CD4-positive, alpha-beta T cell treated with Interleukin-2 at 100 ng/mL for 4 hours (primary cell): ENCODE measurements at regions not wholly inside any gene's neighbourhood (a gene's known extent, or its start where the extent isn't known, plus 50 kb on each side); places are given as distances from the start of the nearest gene placed in this dataset.
"Not testable (repeated sequence)": the region's sequence is repeated elsewhere in the genome, so short reads cannot be mapped to it uniquely, and the experiment has no call there.

Source experiments
- DNase-seq: peaks from one replicate; pipeline ENCODE4 v3.0.0-alpha.2; 2020; ENCODE audit warnings: low spot score

DNA sequence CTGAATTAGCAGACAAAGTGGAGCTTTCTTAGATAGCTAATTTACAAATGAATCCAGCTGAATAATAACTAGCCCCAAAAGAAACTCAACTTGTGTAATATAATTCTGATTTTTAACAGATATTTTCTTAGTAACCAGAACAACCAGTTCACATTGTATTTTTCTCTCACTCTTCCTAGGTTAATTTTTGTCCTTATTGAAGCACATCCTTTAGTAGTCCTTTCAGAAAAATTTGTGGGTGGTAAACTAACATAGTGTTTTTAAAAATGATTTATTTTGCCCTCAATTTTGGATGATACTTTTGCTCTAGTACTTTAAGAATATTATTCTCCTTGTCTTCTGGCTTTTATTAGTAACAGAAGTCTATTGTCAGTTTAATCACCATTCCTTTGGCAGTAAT, 190.6 kb upstream of the SLC39A10 start:
- no peak for DNase-seq

GRCh38 chr2:195461010-195461409, 196.0 kb upstream of the SLC39A10 start:
- DNase-seq, result no peak

GRCh38 chr2:195458936-195459335, 198.1 kb upstream of the SLC39A10 start:
- DNase-seq, result no peak

DNA sequence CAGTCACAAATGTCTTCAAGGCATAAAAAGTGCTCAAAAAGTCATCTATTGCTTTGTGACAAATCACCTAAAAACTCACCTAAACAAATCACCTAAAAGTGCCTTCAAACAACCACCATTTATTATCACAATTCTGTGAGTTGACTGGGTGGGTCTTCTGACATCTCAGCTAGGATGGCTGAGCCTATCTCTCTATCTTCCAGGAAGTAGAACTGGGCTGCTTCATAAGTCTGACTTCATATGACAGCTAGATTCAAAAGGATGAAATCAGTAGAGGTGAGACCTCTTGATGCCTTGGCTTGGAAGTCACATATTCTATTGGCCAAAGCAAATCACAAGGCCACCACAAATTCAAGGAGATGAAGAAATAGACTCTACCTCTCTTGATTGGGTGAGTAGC, 199.2 kb upstream of the SLC39A10 start:
- DNase-seq, result no peak

DNA sequence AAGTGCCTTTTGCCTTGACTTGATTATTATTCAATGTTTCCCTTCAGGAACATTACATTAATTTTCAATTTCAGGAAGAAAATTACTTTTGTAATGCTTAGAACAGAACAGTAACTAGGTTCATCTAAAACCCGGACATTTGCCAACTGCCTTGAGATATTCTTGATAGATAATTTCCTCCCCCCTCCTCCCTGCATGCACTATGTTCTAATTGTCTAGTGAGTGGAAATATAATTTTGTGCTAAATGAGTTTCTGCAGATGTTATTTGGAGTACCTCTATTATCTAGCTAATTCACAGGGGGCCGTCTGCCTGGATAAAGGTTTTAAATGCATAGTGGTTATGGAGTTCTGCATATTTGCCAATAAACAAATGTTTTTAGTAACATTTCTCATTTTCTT, 200.3 kb upstream of the SLC39A10 start:
- no peak for DNase-seq

DNA sequence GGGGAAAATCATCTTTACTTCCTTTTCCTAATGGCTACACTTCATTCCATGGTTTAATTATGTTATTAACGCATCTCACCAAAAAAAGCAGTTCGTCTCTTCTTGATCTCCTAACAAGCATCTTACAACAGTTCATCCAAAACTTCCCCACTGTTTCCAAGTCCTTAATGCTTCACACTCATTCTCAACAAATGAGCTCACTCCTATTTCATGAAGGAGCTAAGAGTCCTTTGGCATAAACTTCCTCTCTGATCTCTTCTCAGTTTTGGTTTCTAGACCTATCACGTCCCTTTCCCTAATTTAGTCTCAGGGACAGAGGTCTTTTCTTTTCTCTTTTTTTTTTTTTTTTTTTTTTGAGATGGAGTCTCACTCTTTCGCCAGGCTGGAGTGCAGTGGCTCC, 205.9 kb upstream of the SLC39A10 start:
- DNase-seq, result no peak

- DNase-seq, result no peak
These were observed 206.4 kb upstream of the SLC39A10 start for GRCh38 chr2:195450552-195451113.

DNA sequence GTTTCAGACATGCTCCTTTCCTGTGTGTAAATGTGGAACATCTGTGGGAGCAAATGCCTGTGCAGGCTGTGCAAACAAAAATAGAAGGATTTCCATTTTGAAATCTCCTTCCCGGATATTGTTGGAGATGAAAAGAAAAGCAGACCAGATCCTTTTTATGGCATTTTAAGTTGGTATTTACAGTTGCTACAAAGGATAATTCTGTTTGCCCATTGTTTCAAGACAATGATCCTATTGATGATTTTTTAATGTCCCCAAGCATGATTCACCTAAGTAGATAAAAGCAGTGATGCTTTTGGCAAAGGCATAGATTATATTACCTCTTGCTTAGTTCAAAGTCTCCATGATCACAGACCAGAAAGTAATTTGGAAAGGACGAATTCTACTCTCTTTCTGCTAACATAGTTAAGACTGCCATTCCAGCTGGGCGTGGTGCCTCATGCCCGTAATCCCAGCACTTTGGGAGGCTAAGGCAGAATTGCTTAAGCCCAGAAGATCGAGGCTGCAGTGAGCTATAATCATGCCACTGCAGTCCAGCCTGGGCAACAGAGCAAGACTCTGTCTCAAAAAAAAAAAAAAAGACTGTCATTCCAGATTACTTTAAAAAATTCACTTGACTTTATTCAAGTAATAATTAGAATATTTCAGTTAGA, 209.6 kb upstream of the SLC39A10 start:
- no peak for DNase-seq

DNA sequence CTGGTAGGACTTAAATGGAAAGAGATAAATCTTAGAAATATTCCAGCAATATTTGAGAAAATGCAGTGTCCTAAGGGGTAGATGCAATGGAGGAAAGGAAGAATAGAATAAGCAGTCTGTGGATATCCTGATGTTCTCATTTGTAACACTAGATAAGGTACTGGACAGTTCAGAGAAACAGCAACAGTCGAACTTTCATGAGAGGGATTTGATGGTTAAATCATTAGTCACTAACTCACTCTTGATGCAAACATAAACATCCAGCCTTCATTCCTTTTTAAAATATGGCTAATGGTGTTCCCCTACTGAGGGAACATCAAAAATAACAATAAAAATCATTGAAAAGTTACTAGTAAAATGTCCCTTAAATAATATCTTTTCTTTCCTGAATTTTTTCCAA, 211.4 kb upstream of the SLC39A10 start:
- DNase-seq, result no peak

GRCh38 chr2:195443926-195444325, 213.1 kb upstream of the SLC39A10 start:
- DNase-seq, result no peak

DNA sequence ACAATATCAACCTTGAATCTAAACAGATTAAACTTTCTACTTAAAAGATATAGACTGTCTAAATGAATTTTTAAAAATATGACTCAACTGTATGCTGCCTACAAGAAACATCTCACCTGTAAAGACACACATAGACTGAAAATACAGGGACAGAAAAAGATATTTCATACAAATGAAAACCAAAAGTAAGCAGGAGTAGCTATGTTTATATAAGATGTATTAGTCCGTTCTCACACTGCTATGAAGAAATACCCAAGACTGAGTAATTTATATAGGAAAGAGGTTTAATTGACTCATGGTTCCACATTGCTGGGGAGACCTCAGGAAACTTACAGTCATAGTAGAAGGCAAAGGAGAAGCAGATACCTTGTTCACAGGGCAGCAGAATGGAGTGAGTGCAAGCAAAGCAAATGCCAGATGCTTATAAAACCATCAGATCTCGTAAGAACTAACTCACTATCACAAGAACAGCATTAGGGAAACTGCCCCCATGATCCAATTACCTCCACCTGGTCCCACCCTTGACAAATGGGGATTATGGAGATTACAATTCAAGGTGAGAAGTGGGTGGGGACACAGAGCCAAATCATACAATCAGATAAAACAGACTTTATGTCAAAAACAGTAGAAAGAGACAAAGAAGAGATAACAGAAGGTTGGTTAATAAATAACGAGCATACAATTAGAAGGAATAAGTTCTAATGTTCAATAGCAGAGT, 214.4 kb upstream of the SLC39A10 start:
- DNase-seq, result no peak

DNA sequence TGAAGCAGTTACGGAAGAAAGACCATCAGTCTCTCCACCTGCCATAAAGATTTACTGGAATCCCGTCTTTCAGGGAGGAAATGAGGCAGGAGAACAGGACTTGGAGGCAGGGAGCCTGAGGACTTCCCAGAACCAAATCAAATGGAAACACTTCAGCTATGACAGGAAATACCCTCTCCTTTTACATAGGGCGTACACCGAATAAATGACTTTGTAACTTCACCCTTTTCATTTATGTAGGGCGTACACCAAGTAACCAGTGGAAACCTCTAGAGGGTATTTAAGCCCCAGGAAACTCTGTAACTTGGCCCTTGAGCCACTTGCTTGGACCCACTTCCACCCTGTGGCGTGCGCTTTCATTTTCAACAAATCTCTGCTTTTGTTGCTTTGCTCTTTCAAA, 218.3 kb upstream of the SLC39A10 start:
- no peak for DNase-seq

- no peak for DNase-seq
These were observed 219.5 kb upstream of the SLC39A10 start for GRCh38 chr2:195437521-195437920.

GRCh38 chr2:195434346-195434745, 222.7 kb upstream of the SLC39A10 start:
- DNase-seq, result no peak

GRCh38 chr2:195433729-195434128, 223.3 kb upstream of the SLC39A10 start:
- not testable (repeated sequence) for DNase-seq

GRCh38 chr2:195428673-195429072, 228.4 kb upstream of the SLC39A10 start:
- DNase-seq, result no peak

- no peak for DNase-seq
These were observed 231.7 kb upstream of the SLC39A10 start for GRCh38 chr2:195425328-195425727.

DNA sequence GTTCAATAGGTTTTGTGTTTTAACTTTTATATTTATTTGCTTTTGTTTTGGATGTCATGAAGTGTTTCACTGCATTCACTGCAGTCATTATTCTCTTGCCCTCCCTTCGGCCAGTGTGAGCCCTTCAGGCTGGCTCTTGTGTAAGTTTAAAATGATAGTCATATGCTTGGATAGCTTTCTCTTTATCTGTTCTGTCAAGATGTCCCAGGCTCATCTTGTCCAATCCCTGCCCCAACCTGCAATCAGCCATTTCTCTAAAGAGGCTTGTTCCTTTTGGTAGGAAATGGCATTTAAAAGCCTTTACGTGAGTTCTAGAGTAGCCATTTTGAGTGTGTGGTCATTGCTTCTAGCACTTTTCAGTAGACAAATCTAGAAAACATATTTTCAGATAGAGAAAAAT, 238.0 kb upstream of the SLC39A10 start:
- no peak for DNase-seq

DNA sequence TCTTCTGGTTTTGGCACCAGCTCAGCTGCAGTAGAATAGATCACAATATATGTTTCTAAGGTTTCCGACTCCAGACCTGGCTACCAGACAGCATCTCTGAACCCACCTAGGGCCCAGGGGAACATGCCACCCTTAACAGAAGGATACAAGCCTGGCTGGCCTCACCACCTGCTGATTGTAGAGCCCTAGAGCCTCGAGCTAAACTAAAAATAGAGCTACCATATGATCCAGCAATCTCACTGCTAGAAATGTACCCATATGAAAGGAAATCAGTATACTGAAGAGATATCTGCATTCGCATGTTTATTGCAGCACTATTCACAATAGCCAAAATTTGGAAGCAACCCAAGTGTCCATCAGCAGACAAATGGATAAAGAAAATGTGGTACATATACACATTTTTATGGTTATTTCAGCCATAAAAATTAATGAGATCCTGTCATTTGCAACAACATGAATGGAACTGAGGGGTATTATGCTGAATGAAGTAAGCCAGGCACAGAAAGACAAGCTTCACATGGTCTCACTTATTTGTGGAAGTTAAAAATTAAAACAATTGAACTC, 242.4 kb upstream of the SLC39A10 start:
- no peak for DNase-seq

DNA sequence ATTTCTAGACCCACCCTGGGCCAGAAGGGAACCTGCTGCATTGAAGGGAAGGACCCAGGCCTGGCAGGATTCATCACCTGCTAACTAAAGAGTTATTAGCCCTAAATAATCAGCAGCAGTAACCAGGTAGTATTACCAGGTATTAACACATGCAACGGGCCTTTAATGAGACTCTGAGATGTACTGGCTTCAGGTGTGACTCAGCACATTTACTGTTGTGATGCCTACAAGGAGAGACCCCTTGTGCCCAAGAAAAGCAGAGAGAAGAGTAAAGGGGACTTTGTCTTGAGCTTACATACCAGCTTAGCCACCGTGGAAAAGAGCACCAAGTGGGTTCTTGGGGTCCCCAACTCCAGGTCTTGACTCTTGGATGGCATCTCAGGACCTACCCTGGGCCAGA, 243.1 kb upstream of the SLC39A10 start:
- DNase-seq, result no peak

GRCh38 chr2:195413422-195413821, 243.6 kb upstream of the SLC39A10 start:
- no peak for DNase-seq

DNA sequence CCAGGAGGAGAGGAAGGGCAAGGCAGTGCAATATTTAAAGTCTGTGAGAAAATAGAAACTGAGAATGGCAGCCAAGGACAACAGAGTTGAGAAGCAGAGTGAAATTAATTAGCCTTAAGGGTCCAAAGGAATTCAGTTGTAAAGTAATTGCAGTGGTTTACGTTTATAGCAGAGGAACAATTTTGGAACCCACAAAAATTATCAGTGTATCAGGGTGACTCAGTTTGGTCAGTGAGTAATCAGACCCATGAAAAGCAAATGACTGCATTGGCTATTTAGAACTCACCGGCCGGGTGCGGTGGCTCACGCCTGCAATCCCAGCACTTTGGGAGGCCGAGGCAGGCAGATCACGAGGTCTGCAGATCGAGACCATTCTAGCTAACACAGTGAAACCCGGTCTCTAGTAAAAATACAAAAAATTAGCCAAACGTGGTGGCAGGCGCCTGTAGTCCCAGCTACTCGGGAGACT, 245.8 kb upstream of the SLC39A10 start:
- no peak for DNase-seq

GRCh38 chr2:195410074-195410671, 246.9 kb upstream of the SLC39A10 start:
- no peak for DNase-seq
